Lower leg skin (tissue), 4 donors: ENCODE measurements at regions not wholly inside any gene's neighbourhood (a gene's known extent, or its start where the extent isn't known, plus 50 kb on each side); places are given as distances from the start of the nearest gene placed in this dataset.
"Not testable (repeated sequence)": the region's sequence is repeated elsewhere in the genome, so short reads cannot be mapped to it uniquely, and the experiment has no call there.

Source experiments
- DNase-seq, 2 donors: peaks; one replicate each; pipeline ENCODE4 v3.0.0-alpha.2; 2019; ENCODE audit warnings: low spot score in 2 of 2
- H3K4me3 ChIP-seq: fragments of 200-600 bp; sonication (generic); 2 replicates; pipeline ENCODE4 v1.5.1; 2017; ENCODE audit warnings: mild to moderate bottlenecking, low read depth; ENCODE audit not compliant: poor library complexity, severe bottlenecking
- CTCF ChIP-seq, 3 donors: fragments of 450-650 bp; IDR thresholded peaks; one replicate each; pipeline ENCODE4 v1.5.1; 2016; ENCODE audit warnings: antibody characterized with exemption in 3 of 3, mild to moderate bottlenecking in 3 of 3, moderate library complexity in 2 of 3
- POLR2A ChIP-seq, 2 donors: fragments of 450-650 bp; IDR thresholded peaks; one replicate each; pipeline ENCODE4 v1.6.1; 2016 to 2017; ENCODE audit warnings: antibody characterized with exemption in 2 of 2, mild to moderate bottlenecking in 1 of 2, moderate library complexity in 1 of 2
- WGBS, 2 donors: methylation state at CpG; one replicate each; pipeline ENCODE4 v1.1.5; 2018; 5-methylcytosine and 5-hydroxymethylcytosine counted together
- intact Hi-C: fragments of 100-400 bp; cut with DNase I; formaldehyde crosslinking; loops from one replicate; pipeline ENCODE4 v1.15.0; 2023; ENCODE audit warnings: low total_unique reads

GRCh38 chr1:73009938-73010337, 727.6 kb upstream of the NEGR1 start:
- intact Hi-C loops, result no loop called here
- WGBS, 2 donors, result 68 to 69% methylated on average over 1 of the region's 1 CpG
- no peak for DNase-seq
- TF ChIP-seq POLR2A (IDR thresholded peaks at IDR 0.05) (no peak), CTCF (IDR thresholded peaks at IDR 0.05) (no peak)
- H3K4me3 ChIP-seq, result no peak overlapping the region

- intact Hi-C loops, result no loop called here
- TF ChIP-seq POLR2A (IDR thresholded peaks at IDR 0.05) (no peak), CTCF (IDR thresholded peaks at IDR 0.05) (no peak)
Observed at GRCh38 chr1:73009311-73009710, 727.0 kb upstream of the NEGR1 start.

DNA sequence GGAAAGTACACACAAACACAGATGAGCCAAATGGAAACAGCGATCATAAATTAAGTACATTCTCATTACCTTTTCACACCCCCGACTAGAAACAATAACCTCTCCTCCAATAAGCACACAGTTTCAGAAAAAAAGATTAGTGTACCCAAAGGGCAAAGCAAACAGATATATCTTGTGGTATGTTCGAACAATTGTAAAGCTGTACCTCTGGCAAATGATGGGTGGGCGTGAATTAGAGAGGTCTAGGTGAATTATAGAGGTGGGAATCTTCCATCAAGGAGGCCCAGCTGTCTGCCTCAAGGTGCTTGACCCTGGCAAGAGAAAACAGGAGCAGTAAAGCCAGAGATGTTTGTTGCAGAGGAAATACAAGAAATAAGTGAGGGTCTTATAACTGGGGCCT, 715.3 kb upstream of the NEGR1 start:
- TF ChIP-seq POLR2A (IDR thresholded peaks at IDR 0.05), result no peak
- TF ChIP-seq CTCF (IDR thresholded peaks at IDR 0.05), result no peak
- 47 to 51% methylated on average over 4 of the region's 4 CpGs for WGBS, 2 donors
- H3K4me3 ChIP-seq, result no peak overlapping the region
- intact Hi-C loops, result no loop called here
- DNase-seq, result no peak

More at GRCh38 chr1:73009311-73009710, 727.0 kb upstream of the NEGR1 start:
- 80 to 81% methylated on average over 1 of the region's 1 CpG for WGBS, 2 donors
- H3K4me3 ChIP-seq, result no peak overlapping the region
- no peak for DNase-seq

DNA sequence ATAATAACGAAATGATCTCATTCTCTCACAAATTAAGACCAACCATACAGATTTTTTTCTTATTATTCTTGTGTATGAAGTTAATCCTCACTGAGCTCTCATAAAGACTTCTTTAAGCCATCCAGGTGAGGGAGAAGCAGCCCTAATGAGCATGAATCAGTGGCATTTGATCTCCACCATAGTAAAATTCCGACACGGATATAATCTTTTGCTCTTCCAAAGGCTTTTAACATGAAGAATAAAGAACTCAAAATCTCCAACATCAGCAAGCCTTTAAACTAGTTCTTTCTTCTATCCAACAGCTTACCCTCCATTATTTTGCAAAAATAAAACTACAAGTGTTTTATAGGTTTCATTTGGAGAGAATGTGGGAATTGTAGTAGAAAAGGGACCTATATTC, 714.7 kb upstream of the NEGR1 start:
- H3K4me3 ChIP-seq, result no peak overlapping the region
- intact Hi-C loops, result no loop called here
- TF ChIP-seq POLR2A (IDR thresholded peaks at IDR 0.05) (no peak), CTCF (IDR thresholded peaks at IDR 0.05) (no peak)
- WGBS, 2 donors, result 69 to 84% methylated on average over 3 of the region's 3 CpGs
- DNase-seq, result no peak

GRCh38 chr1:72987871-72988270, 705.5 kb upstream of the NEGR1 start:
- DNase-seq, intact Hi-C loops, H3K4me3 ChIP-seq: not testable (repeated sequence)
- 77 to 85% methylated on average over 4 of the region's 4 CpGs for WGBS, 2 donors

DNA sequence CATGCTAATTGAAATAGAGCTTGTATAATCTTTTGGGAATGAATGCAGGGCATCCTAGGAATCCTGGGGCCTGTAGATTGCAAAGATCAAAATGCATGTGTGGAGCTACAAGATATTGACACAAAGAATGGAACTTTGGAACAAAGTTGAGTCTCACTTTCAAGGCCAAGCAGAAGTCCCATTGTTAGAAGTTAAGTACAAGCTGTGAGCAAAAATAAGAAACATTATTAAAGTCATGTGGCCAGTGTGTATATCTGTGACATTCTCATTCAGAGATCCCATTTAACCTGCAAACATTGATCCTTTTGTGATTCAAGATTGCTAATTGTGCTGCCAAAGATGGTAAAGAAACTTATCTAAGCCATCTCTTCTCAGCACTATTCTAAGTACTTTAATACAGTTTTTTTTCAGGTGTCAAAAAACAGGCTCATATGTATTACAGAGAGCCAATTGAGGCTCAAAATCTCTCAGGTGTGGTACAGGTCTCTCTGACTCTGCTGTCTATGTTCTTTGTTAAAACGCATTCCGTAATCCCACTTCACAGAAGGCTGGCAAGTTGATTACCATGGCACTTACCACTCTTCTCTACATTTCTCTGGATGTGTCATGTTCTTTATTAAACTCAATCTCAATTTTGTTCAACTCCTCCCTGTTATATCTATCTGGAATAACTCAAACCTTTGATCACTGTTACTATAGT, 704.4 kb upstream of the NEGR1 start:
- 88 to 89% methylated on average over 2 of the region's 2 CpGs for WGBS, 2 donors
- no peak overlapping the region for H3K4me3 ChIP-seq
- DNase-seq, result no peak
- TF ChIP-seq POLR2A (IDR thresholded peaks at IDR 0.05), result no peak
- no peak for TF ChIP-seq CTCF (IDR thresholded peaks at IDR 0.05)
- intact Hi-C loops, result no loop called here

DNA sequence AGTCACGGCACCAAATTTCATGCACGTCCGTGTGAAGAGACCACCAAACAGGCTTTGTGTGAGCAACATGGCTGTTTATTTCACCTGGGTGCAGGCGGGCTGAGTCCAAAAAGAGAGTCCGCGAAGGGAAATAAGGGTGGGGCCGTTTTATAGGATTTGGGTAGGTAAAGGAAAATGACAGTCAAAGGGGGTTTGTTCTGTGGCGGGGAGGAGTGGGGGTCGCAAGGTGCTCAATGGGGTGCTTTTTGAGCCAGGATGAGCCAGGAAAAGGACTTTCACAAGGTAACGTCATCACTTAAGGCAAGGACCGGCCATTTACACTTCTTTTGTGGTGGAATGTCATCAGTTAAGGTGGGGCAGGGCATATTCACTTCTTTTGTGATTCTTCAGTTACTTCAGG, 702.7 kb upstream of the NEGR1 start:
- intact Hi-C loops, DNase-seq, H3K4me3 ChIP-seq: not testable (repeated sequence)
- 89 to 91% methylated on average over 11 of the region's 11 CpGs for WGBS, 2 donors

GRCh38 chr1:72983011-72983410, 700.7 kb upstream of the NEGR1 start:
- intact Hi-C loops, H3K4me3 ChIP-seq, DNase-seq: not testable (repeated sequence)
- WGBS, 2 donors, result 89 to 90% methylated on average over 15 of the region's 15 CpGs
